ENCODE measurements at regions not wholly inside any gene's neighbourhood (a gene's known extent, or its start where the extent isn't known, plus 50 kb on each side); places are given as distances from the start of the nearest gene placed in this dataset.

DNA sequence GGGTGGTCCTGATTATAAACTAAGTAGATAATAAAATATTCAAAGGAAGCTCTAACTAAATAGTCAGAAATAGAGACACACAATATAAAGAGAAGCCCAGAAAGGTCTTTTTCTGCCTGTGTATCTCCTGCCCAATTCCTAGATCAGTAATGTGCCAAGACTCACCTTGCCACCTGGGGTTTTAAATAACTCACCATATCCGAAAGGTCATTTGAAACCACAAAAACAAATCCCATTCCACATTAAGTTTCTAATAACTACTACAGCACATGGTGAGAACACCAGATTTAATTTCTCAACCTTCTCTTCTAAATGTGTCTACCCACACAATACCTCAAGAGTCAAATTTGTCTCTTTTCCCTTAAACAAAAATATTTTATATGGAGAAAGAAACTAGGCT is 75.2 kb downstream of the ZNF608 start:
- TF ChIP-seq, protein P1, sequence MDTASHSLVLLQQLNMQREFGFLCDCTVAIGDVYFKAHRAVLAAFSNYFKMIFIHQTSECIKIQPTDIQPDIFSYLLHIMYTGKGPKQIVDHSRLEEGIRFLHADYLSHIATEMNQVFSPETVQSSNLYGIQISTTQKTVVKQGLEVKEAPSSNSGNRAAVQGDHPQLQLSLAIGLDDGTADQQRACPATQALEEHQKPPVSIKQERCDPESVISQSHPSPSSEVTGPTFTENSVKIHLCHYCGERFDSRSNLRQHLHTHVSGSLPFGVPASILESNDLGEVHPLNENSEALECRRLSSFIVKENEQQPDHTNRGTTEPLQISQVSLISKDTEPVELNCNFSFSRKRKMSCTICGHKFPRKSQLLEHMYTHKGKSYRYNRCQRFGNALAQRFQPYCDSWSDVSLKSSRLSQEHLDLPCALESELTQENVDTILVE (CRISPR knock-in tag; IDR thresholded peaks at IDR 0.05) = no peak
- TF ChIP-seq SMC3 (IDR thresholded peaks at IDR 0.05; ENCODE audit: low read length) = no peak
- TF ChIP-seq, protein P2, sequence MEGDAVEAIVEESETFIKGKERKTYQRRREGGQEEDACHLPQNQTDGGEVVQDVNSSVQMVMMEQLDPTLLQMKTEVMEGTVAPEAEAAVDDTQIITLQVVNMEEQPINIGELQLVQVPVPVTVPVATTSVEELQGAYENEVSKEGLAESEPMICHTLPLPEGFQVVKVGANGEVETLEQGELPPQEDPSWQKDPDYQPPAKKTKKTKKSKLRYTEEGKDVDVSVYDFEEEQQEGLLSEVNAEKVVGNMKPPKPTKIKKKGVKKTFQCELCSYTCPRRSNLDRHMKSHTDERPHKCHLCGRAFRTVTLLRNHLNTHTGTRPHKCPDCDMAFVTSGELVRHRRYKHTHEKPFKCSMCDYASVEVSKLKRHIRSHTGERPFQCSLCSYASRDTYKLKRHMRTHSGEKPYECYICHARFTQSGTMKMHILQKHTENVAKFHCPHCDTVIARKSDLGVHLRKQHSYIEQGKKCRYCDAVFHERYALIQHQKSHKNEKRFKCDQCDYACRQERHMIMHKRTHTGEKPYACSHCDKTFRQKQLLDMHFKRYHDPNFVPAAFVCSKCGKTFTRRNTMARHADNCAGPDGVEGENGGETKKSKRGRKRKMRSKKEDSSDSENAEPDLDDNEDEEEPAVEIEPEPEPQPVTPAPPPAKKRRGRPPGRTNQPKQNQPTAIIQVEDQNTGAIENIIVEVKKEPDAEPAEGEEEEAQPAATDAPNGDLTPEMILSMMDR (CRISPR knock-in tag; IDR thresholded peaks at IDR 0.05) = no peak
- TF ChIP-seq ZNF629 (CRISPR knock-in tag; conservative IDR thresholded peaks at IDR 0.05) = no peak
- TF ChIP-seq POLR2AphosphoS5 (IDR thresholded peaks at IDR 0.05; ENCODE audit: low read depth, low read length) = no peak
- TF ChIP-seq, protein P3, sequence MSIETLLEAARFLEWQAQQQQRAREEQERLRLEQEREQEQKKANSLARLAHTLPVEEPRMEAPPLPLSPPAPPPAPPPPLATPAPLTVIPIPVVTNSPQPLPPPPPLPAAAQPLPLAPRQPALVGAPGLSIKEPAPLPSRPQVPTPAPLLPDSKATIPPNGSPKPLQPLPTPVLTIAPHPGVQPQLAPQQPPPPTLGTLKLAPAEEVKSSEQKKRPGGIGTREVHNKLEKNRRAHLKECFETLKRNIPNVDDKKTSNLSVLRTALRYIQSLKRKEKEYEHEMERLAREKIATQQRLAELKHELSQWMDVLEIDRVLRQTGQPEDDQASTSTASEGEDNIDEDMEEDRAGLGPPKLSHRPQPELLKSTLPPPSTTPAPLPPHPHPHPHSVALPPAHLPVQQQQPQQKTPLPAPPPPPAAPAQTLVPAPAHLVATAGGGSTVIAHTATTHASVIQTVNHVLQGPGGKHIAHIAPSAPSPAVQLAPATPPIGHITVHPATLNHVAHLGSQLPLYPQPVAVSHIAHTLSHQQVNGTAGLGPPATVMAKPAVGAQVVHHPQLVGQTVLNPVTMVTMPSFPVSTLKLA (IDR thresholded peaks at IDR 0.05) = no peak
- TF ChIP-seq ISX (CRISPR knock-in tag; conservative IDR thresholded peaks at IDR 0.05) = no peak
